ENCODE measurements at regions not wholly inside any gene's neighbourhood (a gene's known extent, or its start where the extent isn't known, plus 50 kb on each side); places are given as distances from the start of the nearest gene placed in this dataset.

DNA sequence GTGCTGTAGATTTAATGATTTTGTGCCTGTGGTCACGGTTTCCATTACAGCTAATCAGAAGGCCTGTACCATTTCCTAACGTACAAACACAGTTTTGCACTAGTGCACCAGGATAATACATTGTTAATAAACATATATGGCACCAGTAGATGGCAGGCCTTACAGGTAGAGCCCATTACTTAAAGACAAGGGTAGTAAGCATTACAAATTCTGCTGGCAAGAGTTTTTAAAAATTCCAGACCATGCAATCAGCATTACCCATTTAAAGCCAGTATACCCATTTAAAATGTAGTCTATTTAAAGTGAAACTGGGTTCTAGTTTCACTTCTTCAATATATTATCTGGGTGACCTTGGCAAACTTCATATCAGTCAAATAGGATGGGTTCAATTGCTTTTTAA is 224.2 kb downstream of the NUP35 start:
- no peak for TF ChIP-seq L3MBTL2 (conservative IDR thresholded peaks at IDR 0.05)
- no peak for TF ChIP-seq NFRKB (IDR thresholded peaks at IDR 0.05)
- TF ChIP-seq TARDBP (IDR thresholded peaks at IDR 0.05) = no peak
- TF ChIP-seq PKNOX1 (IDR thresholded peaks at IDR 0.05) = no peak
